HepG2 (cell line): ENCODE measurements at regions not wholly inside any gene's neighbourhood (a gene's known extent, or its start where the extent isn't known, plus 50 kb on each side); places are given as distances from the start of the nearest gene placed in this dataset.

Experiments
- ATF7 ChIP-seq, 2 experiments: fragments of 450-650 bp in 1 of 2; sonication (generic) in 1 of 2; formaldehyde crosslinking in 1 of 2; IDR thresholded peaks; 2 replicates each; pipeline versions ENCODE4 v1.4.0 to v1.6.1; 2016 to 2020; ENCODE audit warnings: antibody characterized with exemption in 1 of 2, mild to moderate bottlenecking in 1 of 2, missing genetic modification reagents in 1 of 2
- HINFP ChIP-seq: sonication (generic); formaldehyde crosslinking; IDR thresholded peaks from 2 replicates; pipeline ENCODE4 v1.4.0; 2020; ENCODE audit warnings: low read depth, mild to moderate bottlenecking, missing genetic modification reagents
- IKZF5 ChIP-seq: IDR thresholded peaks from 2 replicates; pipeline ENCODE4 v1.6.1; 2018; ENCODE audit warnings: missing genetic modification reagents, mild to moderate bottlenecking, missing compliant biosample characterization
- JUNB ChIP-seq: sonication (generic); formaldehyde crosslinking; IDR thresholded peaks from 2 replicates; pipeline ENCODE4 v1.8.0; 2022; ENCODE audit warnings: missing genetic modification reagents, mild to moderate bottlenecking, borderline replicate concordance
- KIAA2018 ChIP-seq: sonication (generic); formaldehyde crosslinking; IDR thresholded peaks from 2 replicates; pipeline ENCODE4 v1.5.0; 2020; ENCODE audit warnings: mild to moderate bottlenecking, missing genetic modification reagents, borderline replicate concordance
- NR2F1 ChIP-seq, 2 experiments: fragments of 450-650 bp in 1 of 2; formaldehyde crosslinking in 1 of 2; IDR thresholded peaks; 2 replicates each; pipeline versions ENCODE4 v1.5.0 to v1.6.1; 2016 to 2020; ENCODE audit warnings: mild to moderate bottlenecking in 1 of 2, missing compliant biosample characterization in 1 of 2, missing genetic modification reagents in 1 of 2, moderate library complexity in 1 of 2
- PHF20 ChIP-seq: sonication (generic); formaldehyde crosslinking; IDR thresholded peaks from 2 replicates; pipeline ENCODE4 v1.5.0; 2020; ENCODE audit warnings: mild to moderate bottlenecking, missing genetic modification reagents
- PLSCR1 ChIP-seq: sonication (generic); formaldehyde crosslinking; IDR thresholded peaks from 2 replicates; pipeline ENCODE4 v1.5.0; 2020; ENCODE audit warnings: missing genetic modification reagents, mild to moderate bottlenecking, borderline replicate concordance
- RAD51 ChIP-seq: fragments of 450-650 bp; IDR thresholded peaks from 2 replicates; pipeline ENCODE4 v1.6.1; 2016; ENCODE audit warnings: borderline replicate concordance
- REPIN1 ChIP-seq: sonication (generic); formaldehyde crosslinking; IDR thresholded peaks from 2 replicates; pipeline ENCODE4 v1.8.0; 2022; ENCODE audit warnings: missing genetic modification reagents, low read depth, mild to moderate bottlenecking, borderline replicate concordance
- SRF ChIP-seq: IDR thresholded peaks from 2 replicates; pipeline ENCODE4 v1.6.1; 2011; ENCODE audit warnings: mild to moderate bottlenecking, low read depth, low read length, moderate library complexity
- ZBTB33 ChIP-seq: sonication (generic); formaldehyde crosslinking; IDR thresholded peaks from 2 replicates; pipeline ENCODE4 v1.4.0; 2020; ENCODE audit warnings: missing genetic modification reagents
- ZFP36L2 ChIP-seq: sonication (generic); formaldehyde crosslinking; IDR thresholded peaks from 2 replicates; pipeline ENCODE4 v1.4.0; 2020; ENCODE audit warnings: missing genetic modification reagents
- ZNF441 ChIP-seq: sonication (generic); formaldehyde crosslinking; IDR thresholded peaks from 2 replicates; pipeline ENCODE4 v1.7.0; 2021; ENCODE audit warnings: missing genetic modification reagents, borderline replicate concordance
- ZNF567 ChIP-seq: sonication (generic); formaldehyde crosslinking; IDR thresholded peaks from 2 replicates; pipeline ENCODE4 v1.8.1; 2023; ENCODE audit warnings: mild to moderate bottlenecking, missing genetic modification reagents, borderline replicate concordance
- ZNF792 ChIP-seq: IDR thresholded peaks from 2 replicates; pipeline ENCODE4 v1.6.1; 2016
- ZSCAN20 ChIP-seq: sonication (generic); formaldehyde crosslinking; IDR thresholded peaks from 2 replicates; pipeline ENCODE4 v1.4.0; 2020; ENCODE audit warnings: missing genetic modification reagents, mild to moderate bottlenecking, borderline replicate concordance

- TF ChIP-seq KIAA2018 (CRISPR knock-in tag) (no peak), REPIN1 (no peak), RAD51 (no peak), PHF20 (no peak), IKZF5 (no peak), ZFP36L2 (CRISPR knock-in tag) (no peak), HINFP (CRISPR knock-in tag) (no peak), ZNF567 (0 out of 2 replicates have a peak, but pooled peaks have one; percentile 30), ZNF792 (CRISPR knock-in tag) (no peak), NR2F1 (CRISPR knock-in tag; IDR thresholded peaks at IDR 0.05) (no peak), SRF (no peak), ZSCAN20 (CRISPR knock-in tag) (no peak), ZNF441 (CRISPR knock-in tag) (no peak), JUNB (no peak), ATF7 (IDR thresholded peaks at IDR 0.05) (no peak), ATF7 (CRISPR knock-in tag; IDR thresholded peaks at IDR 0.05) (no peak), ZBTB33 (CRISPR knock-in tag) (no peak), PLSCR1 (CRISPR knock-in tag) (no peak)
These were observed 365.8 kb upstream of the C1orf174 start (continued) for GRCh38 chr1:4265836-4266235.
